Smooth muscle cell (in vitro differentiated cells): ENCODE measurements at regions not wholly inside any gene's neighbourhood (a gene's known extent, or its start where the extent isn't known, plus 50 kb on each side); places are given as distances from the start of the nearest gene placed in this dataset.

Experiments used
- DNase-seq: peaks from one replicate; lab custom pipeline; 2025; ENCODE audit not compliant: unreplicated experiment; lab: John Stamatoyannopoulos, UW
- H2AFZ ChIP-seq: fragments of 200-600 bp; sonication (generic); 2 replicates; pipeline ENCODE4 v1.6.0; 2016; ENCODE audit warnings: antibody characterized with exemption, low read depth, mild to moderate bottlenecking
- H3F3A ChIP-seq: fragments of 200-600 bp; sonication (generic); 2 replicates; pipeline ENCODE4 v1.6.0; 2017; ENCODE audit warnings: antibody characterized with exemption, low read depth
- H3K27ac ChIP-seq: fragments of 200-600 bp; sonication (generic); 2 replicates; pipeline ENCODE4 v1.5.1; 2016; ENCODE audit warnings: low read depth, mild to moderate bottlenecking
- H3K27me3 ChIP-seq: fragments of 200-600 bp; sonication (generic); 2 replicates; pipeline ENCODE4 v1.6.1; 2016; ENCODE audit warnings: low read depth, mild to moderate bottlenecking
- H3K36me3 ChIP-seq: fragments of 200-600 bp; sonication (generic); 2 replicates; pipeline ENCODE4 v1.5.1; 2016; ENCODE audit warnings: low read depth
- H3K4me1 ChIP-seq: fragments of 200-600 bp; sonication (generic); 2 replicates; pipeline ENCODE4 v1.5.1; 2016; ENCODE audit warnings: low read depth
- H3K4me2 ChIP-seq: fragments of 200-600 bp; sonication (generic); 2 replicates; pipeline ENCODE4 v1.6.0; 2016; ENCODE audit warnings: mild to moderate bottlenecking
- H3K4me3 ChIP-seq: fragments of 200-600 bp; sonication (generic); 2 replicates; pipeline ENCODE4 v1.5.1; 2016; ENCODE audit warnings: mild to moderate bottlenecking
- H3K79me2 ChIP-seq: fragments of 200-600 bp; sonication (generic); 2 replicates; pipeline ENCODE4 v1.6.0; 2016; ENCODE audit warnings: low read depth, mild to moderate bottlenecking
- H3K9ac ChIP-seq: fragments of 200-600 bp; sonication (generic); 2 replicates; pipeline ENCODE4 v1.6.0; 2016; ENCODE audit warnings: low read depth
- H3K9me3 ChIP-seq: fragments of 200-600 bp; sonication (generic); replicated peaks from 2 replicates; pipeline ENCODE4 v1.5.1; 2016; ENCODE audit warnings: low read depth
- H4K20me1 ChIP-seq: fragments of 200-600 bp; sonication (generic); 2 replicates; pipeline ENCODE4 v1.6.0; 2016; ENCODE audit warnings: low read depth
- WGBS: methylation state at CpG from one replicate; pipeline ENCODE4 v1.1.7; 2016; ENCODE audit warnings: low lambda C conversion rate; 5-methylcytosine and 5-hydroxymethylcytosine counted together
- TF ChIP-seq, protein P1 (sequence below): fragments of 200-600 bp; sonication (generic); IDR thresholded peaks from 2 replicates; pipeline ENCODE4 v1.5.1; 2017; ENCODE audit warnings: borderline replicate concordance, mild to moderate bottlenecking, antibody characterized with exemption; ENCODE audit not compliant: insufficient read depth, poor library complexity, severe bottlenecking

DNA sequence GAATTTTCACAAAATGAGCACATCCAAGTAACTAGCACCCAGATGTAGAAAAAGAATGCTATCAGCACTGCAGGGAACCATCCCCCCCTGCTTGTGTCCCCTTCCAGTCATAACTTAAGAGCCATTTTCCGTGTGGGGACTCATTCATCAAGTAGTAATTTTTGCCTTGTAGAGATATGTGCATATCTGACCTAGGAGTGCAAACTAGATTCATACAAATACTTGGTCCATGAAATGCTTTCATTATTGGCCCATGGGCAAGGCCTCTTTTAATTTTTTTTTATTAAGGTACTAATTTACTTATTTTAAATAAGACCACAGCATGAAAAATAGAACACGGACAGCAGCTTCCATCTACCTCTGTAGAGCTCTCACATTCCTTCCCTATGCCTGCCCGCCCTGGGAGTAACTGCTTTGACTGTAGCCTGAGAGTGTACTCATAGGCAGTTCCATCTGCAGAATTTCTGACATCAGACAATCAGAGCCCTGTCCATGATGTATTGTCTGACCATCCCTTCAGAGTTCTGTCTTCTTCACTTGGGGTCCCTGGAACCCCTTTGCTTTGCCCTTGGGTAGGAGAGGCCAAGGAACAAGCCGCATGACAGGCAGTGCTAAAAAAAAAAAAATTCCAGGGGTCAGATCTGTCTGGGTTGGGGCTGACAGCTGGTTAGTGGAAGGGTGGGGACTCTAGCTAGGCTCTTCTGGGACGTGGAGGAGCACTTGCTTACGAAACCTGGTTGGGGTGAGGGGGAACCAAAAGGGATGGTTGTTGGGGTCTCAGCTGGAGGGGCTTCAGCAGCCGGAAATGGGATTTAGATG, 131.7 kb downstream of the C12orf75 start:
- H2AFZ ChIP-seq = no peak overlapping the region

DNA sequence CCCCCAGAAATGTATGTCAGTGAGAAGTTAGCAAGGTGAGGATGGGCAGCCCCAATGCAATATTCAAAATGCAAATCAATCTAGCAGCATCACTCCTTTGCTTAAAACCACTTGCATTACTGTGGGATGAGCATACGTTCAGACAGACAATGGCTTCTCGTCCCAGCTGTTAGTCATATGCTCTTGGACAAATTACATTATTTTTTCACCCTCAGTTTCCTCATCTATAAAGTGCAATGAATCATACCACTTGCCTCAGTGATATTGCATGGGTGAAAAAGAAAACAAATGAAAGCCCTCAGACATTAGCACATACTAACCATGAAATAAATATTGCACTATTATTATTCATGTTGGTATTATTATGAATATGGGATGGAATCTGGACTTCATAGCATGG, 132.3 kb downstream of the C12orf75 start:
- H3K27me3 ChIP-seq = no peaks in the 10 kb centered on the region
- no peaks in the 10 kb centered on the region for H3K9me3 ChIP-seq
- 38% methylated on average over 2 of the region's 2 CpGs for WGBS
- H3K4me2 ChIP-seq = no peak overlapping the region
- H3K79me2 ChIP-seq = no peaks in the 10 kb centered on the region
- H3F3A ChIP-seq = no peaks in the 10 kb centered on the region
- no peaks in the 10 kb centered on the region for H3K36me3 ChIP-seq
- no peak overlapping the region for H2AFZ ChIP-seq
- no peak overlapping the region for H3K27ac ChIP-seq
- no peak overlapping the region for H3K4me3 ChIP-seq
- no peaks in the 10 kb centered on the region for H4K20me1 ChIP-seq
- no peak for DNase-seq
- H3K4me1 ChIP-seq = peaks cover 8% of the 10 kb centered on the region
- TF ChIP-seq, protein P1, sequence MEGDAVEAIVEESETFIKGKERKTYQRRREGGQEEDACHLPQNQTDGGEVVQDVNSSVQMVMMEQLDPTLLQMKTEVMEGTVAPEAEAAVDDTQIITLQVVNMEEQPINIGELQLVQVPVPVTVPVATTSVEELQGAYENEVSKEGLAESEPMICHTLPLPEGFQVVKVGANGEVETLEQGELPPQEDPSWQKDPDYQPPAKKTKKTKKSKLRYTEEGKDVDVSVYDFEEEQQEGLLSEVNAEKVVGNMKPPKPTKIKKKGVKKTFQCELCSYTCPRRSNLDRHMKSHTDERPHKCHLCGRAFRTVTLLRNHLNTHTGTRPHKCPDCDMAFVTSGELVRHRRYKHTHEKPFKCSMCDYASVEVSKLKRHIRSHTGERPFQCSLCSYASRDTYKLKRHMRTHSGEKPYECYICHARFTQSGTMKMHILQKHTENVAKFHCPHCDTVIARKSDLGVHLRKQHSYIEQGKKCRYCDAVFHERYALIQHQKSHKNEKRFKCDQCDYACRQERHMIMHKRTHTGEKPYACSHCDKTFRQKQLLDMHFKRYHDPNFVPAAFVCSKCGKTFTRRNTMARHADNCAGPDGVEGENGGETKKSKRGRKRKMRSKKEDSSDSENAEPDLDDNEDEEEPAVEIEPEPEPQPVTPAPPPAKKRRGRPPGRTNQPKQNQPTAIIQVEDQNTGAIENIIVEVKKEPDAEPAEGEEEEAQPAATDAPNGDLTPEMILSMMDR = no peak
- H3K9ac ChIP-seq = no peak overlapping the region

More for the DNA sequence above, 131.7 kb downstream of the C12orf75 start:
- Histone ChIP-seq H3K4me3 (no peak overlapping the region), H3K27ac (no peak overlapping the region), H3K36me3 (no peaks in the 10 kb centered on the region), H3K4me2 (no peak overlapping the region), H4K20me1 (no peaks in the 10 kb centered on the region), H3K4me1 (peaks cover 5% of the 10 kb centered on the region), H3K9me3 (no peaks in the 10 kb centered on the region), H3K79me2 (no peaks in the 10 kb centered on the region), H3K27me3 (no peaks in the 10 kb centered on the region), H3K9ac (no peak overlapping the region), H3F3A (no peaks in the 10 kb centered on the region)
- WGBS = 80% methylated on average over 7 of the region's 7 CpGs
- no peak for DNase-seq
- TF ChIP-seq, protein P1 = no peak

DNA sequence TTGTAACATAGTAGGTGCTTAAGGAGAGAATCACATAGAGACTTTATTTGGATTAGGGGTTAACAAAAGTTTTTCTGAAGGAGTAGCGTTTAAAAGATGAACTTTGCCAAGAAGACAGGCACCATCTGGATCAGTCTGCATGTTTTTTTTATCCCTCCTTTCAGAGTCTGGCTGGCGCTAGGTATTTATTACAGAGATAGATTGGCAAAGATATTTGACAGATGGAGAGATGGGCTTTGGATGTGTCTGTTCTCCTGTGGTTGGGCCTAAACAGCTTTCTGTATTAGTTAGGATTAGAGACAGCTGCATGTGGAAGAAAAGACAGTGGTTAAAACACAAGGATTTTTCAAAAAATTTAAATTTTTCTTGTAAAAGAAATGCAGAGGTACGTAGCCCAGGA, 133.9 kb downstream of the C12orf75 start:
- Histone ChIP-seq H3K9ac (no peak overlapping the region), H4K20me1 (no peaks in the 10 kb centered on the region), H3K4me2 (no peak overlapping the region), H3K27me3 (no peaks in the 10 kb centered on the region), H3K79me2 (no peaks in the 10 kb centered on the region), H3K4me1 (peaks cover 17% of the 10 kb centered on the region), H3K9me3 (no peaks in the 10 kb centered on the region), H2AFZ (no peak overlapping the region), H3K4me3 (no peak overlapping the region), H3K36me3 (no peaks in the 10 kb centered on the region), H3F3A (peaks cover 4% of the 10 kb centered on the region), H3K27ac (no peak overlapping the region)
- DNase-seq = no peak
- TF ChIP-seq, protein P1 = no peak
- 32% methylated on average over 3 of the region's 3 CpGs for whole genome bisulfite sequencing
